Vagina (tissue), 2 donors: ENCODE measurements at regions not wholly inside any gene's neighbourhood (a gene's known extent, or its start where the extent isn't known, plus 50 kb on each side); places are given as distances from the start of the nearest gene placed in this dataset.

Source experiments
- POLR2A ChIP-seq, 2 donors: fragments of 450-650 bp; IDR thresholded peaks; one replicate each; pipeline ENCODE4 v1.6.1; 2017; ENCODE audit warnings: antibody characterized with exemption in 2 of 2, mild to moderate bottlenecking in 2 of 2, moderate library complexity in 2 of 2
- POLR2AphosphoS5 ChIP-seq, 2 donors: sonication (generic); formaldehyde crosslinking; IDR thresholded peaks; one replicate each; pipeline ENCODE4 v1.9.0; 2017; ENCODE audit warnings: antibody characterized with exemption in 2 of 2, mild to moderate bottlenecking in 2 of 2, low read depth in 1 of 2; ENCODE audit not compliant: insufficient read depth in 1 of 2
- TF ChIP-seq, protein P1 (sequence below), 3 experiments: fragments of 450-650 bp in 2 of 3; fragments of 200-600 bp in 1 of 3; sonication (generic) in 1 of 3; IDR thresholded peaks; one replicate each; pipeline ENCODE4 v1.5.1; 2017 to 2019; ENCODE audit warnings: antibody characterized with exemption in 3 of 3, mild to moderate bottlenecking in 2 of 3, moderate library complexity in 2 of 3

DNA sequence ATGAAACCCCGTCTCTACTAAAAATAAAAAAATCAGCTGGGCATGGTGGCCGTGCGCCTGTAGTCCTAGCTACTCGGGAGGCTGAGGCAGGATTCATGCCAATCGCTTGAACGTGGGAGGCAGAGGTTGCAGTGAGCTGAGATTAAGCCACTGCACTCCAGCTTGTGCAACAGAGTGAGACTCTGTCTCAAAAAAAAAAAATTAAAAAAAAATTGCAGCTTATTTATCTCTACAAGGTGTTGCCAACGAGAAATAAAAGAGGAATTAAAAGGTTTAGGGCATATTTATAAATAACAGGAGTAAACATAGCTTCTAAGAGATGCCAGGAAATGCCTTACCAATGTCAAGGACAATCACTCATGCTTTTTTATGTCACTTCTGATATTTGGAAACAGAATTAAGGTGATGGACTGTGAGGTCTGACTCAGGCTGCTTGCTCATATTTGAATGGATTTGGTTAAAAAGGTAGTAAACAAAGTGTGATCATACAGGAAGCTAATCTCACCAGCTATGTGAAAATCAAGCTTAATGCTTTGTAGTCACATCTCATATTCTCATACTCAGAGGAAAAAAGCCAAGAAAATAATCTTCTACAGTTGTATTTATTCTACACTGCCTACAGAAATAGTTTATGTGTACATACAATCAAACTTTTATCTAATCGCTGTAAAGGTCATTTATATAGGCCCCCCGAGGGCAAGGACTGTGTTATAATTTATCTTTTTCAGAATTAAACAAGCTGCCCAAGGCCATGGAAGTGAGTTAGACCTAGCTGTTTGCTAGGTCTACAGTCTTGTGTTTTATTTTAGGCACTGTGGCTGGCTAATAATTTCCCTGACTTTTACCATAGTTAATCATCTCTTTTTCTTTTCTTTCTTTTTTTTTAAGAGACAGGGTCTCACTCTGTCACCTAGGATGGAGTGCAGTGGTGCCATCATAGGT lies 61.1 kb upstream of the RBMX start:
- TF ChIP-seq POLR2AphosphoS5 (IDR thresholded peaks at IDR 0.05; ENCODE audit: insufficient read depth in 1 of 2, low read depth in 1 of 2), result no peak
- TF ChIP-seq, protein P1, sequence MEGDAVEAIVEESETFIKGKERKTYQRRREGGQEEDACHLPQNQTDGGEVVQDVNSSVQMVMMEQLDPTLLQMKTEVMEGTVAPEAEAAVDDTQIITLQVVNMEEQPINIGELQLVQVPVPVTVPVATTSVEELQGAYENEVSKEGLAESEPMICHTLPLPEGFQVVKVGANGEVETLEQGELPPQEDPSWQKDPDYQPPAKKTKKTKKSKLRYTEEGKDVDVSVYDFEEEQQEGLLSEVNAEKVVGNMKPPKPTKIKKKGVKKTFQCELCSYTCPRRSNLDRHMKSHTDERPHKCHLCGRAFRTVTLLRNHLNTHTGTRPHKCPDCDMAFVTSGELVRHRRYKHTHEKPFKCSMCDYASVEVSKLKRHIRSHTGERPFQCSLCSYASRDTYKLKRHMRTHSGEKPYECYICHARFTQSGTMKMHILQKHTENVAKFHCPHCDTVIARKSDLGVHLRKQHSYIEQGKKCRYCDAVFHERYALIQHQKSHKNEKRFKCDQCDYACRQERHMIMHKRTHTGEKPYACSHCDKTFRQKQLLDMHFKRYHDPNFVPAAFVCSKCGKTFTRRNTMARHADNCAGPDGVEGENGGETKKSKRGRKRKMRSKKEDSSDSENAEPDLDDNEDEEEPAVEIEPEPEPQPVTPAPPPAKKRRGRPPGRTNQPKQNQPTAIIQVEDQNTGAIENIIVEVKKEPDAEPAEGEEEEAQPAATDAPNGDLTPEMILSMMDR (IDR thresholded peaks at IDR 0.05), result no peak
- no peak for TF ChIP-seq POLR2A (IDR thresholded peaks at IDR 0.05)
